ENCODE measurements at regions not wholly inside any gene's neighbourhood (a gene's known extent, or its start where the extent isn't known, plus 50 kb on each side); places are given as distances from the start of the nearest gene placed in this dataset.

GRCh38 chr4:124958847-124959246 lies 246.3 kb upstream of the ANKRD50 start:
- Histone ChIP-seq H3K4me1 (ENCODE audit: insufficient read depth, low read length, poor library complexity, severe bottlenecking) (no peaks in the 10 kb centered on the region), H3K9me3 (ENCODE audit: low read depth, low read length, poor library complexity, severe bottlenecking) (peaks cover 14% of the 10 kb centered on the region), H3K36me3 (ENCODE audit: insufficient read depth, low read length, poor library complexity, severe bottlenecking) (no peaks in the 10 kb centered on the region), H3K4me3 (ENCODE audit: low read depth, low read length, poor library complexity, severe bottlenecking) (no peak overlapping the region), H3K27me3 (replicated peaks; ENCODE audit: insufficient read depth, low read depth, low read length, poor library complexity) (no peaks in the 10 kb centered on the region), H3K27ac (ENCODE audit: low read depth, low read length, poor library complexity, severe bottlenecking) (no peak overlapping the region)
- no peak for DNase-seq (ENCODE audit: low spot score)
- no TSS peak for BruUV-seq (replicated peaks)
- ChIA-PET CTCF (no interaction called here), POLR2A (ENCODE audit: low non-redundant PET) (no interaction called here)
- no peak for TF ChIP-seq EZH2 (IDR thresholded peaks at IDR 0.05; ENCODE audit: borderline replicate concordance, low read depth, low read length, poor library complexity, severe bottlenecking)
- TF ChIP-seq CTCF (conservative IDR thresholded peaks at IDR 0.05; ENCODE audit: low read depth, low read length): no peak
- intact Hi-C loops (cut with micrococcal nuclease; ENCODE audit: unreplicated experiment): no loop called here

- Histone ChIP-seq H3K9me3 (ENCODE audit: low read depth, low read length, poor library complexity, severe bottlenecking) (peaks cover 2% of the 10 kb centered on the region), H3K27me3 (replicated peaks; ENCODE audit: insufficient read depth, low read depth, low read length, poor library complexity) (no peaks in the 10 kb centered on the region), H3K4me3 (ENCODE audit: low read depth, low read length, poor library complexity, severe bottlenecking) (no peak overlapping the region), H3K4me1 (ENCODE audit: insufficient read depth, low read length, poor library complexity, severe bottlenecking) (peaks cover 6% of the 10 kb centered on the region), H3K36me3 (ENCODE audit: insufficient read depth, low read length, poor library complexity, severe bottlenecking) (no peaks in the 10 kb centered on the region), H3K27ac (ENCODE audit: low read depth, low read length, poor library complexity, severe bottlenecking) (no peak overlapping the region)
- no peak for DNase-seq (ENCODE audit: low spot score)
- POLR2A ChIA-PET (ENCODE audit: low non-redundant PET): no interaction called here
- CTCF ChIA-PET: no interaction called here
- BruUV-seq (replicated peaks): no TSS peak
- no peak for TF ChIP-seq EZH2 (IDR thresholded peaks at IDR 0.05; ENCODE audit: borderline replicate concordance, low read depth, low read length, poor library complexity, severe bottlenecking)
- intact Hi-C loops (cut with micrococcal nuclease; ENCODE audit: unreplicated experiment): no loop called here
These were observed 242.9 kb upstream of the ANKRD50 start for GRCh38 chr4:124955476-124955875.

GRCh38 chr4:124954046-124954445 lies 241.5 kb upstream of the ANKRD50 start:
- ChIA-PET CTCF (no interaction called here), POLR2A (ENCODE audit: low non-redundant PET) (no interaction called here)
- intact Hi-C loops (cut with micrococcal nuclease; ENCODE audit: unreplicated experiment): no loop called here
- peaks cover 6% of the 10 kb centered on the region for H3K4me1 ChIP-seq (ENCODE audit: insufficient read depth, low read length, poor library complexity, severe bottlenecking)
- H3K27ac ChIP-seq (ENCODE audit: low read depth, low read length, poor library complexity, severe bottlenecking): no peak overlapping the region
- no peak for DNase-seq (ENCODE audit: low spot score)
- no peaks in the 10 kb centered on the region for H3K36me3 ChIP-seq (ENCODE audit: insufficient read depth, low read length, poor library complexity, severe bottlenecking)
- no TSS peak for BruUV-seq (replicated peaks)
- TF ChIP-seq CTCF (conservative IDR thresholded peaks at IDR 0.05; ENCODE audit: low read depth, low read length) (no peak), EZH2 (IDR thresholded peaks at IDR 0.05; ENCODE audit: borderline replicate concordance, low read depth, low read length, poor library complexity, severe bottlenecking) (no peak)
- H3K4me3 ChIP-seq (ENCODE audit: low read depth, low read length, poor library complexity, severe bottlenecking): no peak overlapping the region
- H3K9me3 ChIP-seq (ENCODE audit: low read depth, low read length, poor library complexity, severe bottlenecking): no peaks in the 10 kb centered on the region
- H3K27me3 ChIP-seq (replicated peaks; ENCODE audit: insufficient read depth, low read depth, low read length, poor library complexity): no peaks in the 10 kb centered on the region

GRCh38 chr4:124953486-124953885 lies 241.0 kb upstream of the ANKRD50 start:
- ChIA-PET POLR2A (ENCODE audit: low non-redundant PET) (no interaction called here), CTCF (no interaction called here)
- Histone ChIP-seq H3K27ac (ENCODE audit: low read depth, low read length, poor library complexity, severe bottlenecking) (no peak overlapping the region), H3K36me3 (ENCODE audit: insufficient read depth, low read length, poor library complexity, severe bottlenecking) (no peaks in the 10 kb centered on the region), H3K9me3 (ENCODE audit: low read depth, low read length, poor library complexity, severe bottlenecking) (no peaks in the 10 kb centered on the region), H3K4me1 (ENCODE audit: insufficient read depth, low read length, poor library complexity, severe bottlenecking) (peaks cover 6% of the 10 kb centered on the region), H3K27me3 (replicated peaks; ENCODE audit: insufficient read depth, low read depth, low read length, poor library complexity) (no peaks in the 10 kb centered on the region), H3K4me3 (ENCODE audit: low read depth, low read length, poor library complexity, severe bottlenecking) (no peak overlapping the region)
- BruUV-seq (replicated peaks): no TSS peak
- no peak for DNase-seq (ENCODE audit: low spot score)
- no peak for TF ChIP-seq CTCF (conservative IDR thresholded peaks at IDR 0.05; ENCODE audit: low read depth, low read length)
- TF ChIP-seq EZH2 (IDR thresholded peaks at IDR 0.05; ENCODE audit: borderline replicate concordance, low read depth, low read length, poor library complexity, severe bottlenecking): no peak
- intact Hi-C loops (cut with micrococcal nuclease; ENCODE audit: unreplicated experiment): loop anchor here (1.0 kb wide), 1 partner anchor 67 kb away; no protein-coding TSS in a partner anchor

Data from A673 (cell line).